Renal cortical epithelial cell (primary cell): ENCODE measurements at regions not wholly inside any gene's neighbourhood (a gene's known extent, or its start where the extent isn't known, plus 50 kb on each side); places are given as distances from the start of the nearest gene placed in this dataset.
"Not testable (repeated sequence)": the region's sequence is repeated elsewhere in the genome, so short reads cannot be mapped to it uniquely, and the experiment has no call there.

ENCODE experiments used
- DNase-seq: peaks from one replicate; pipeline ENCODE4 v3.0.0-alpha.2; 2011; ENCODE audit warnings: low read depth

- peak; percentile 37 for DNase-seq
Observed at GRCh38 chr9:86997156-86997555, 49.9 kb upstream of the GAS1 start.

- no peak for DNase-seq
Observed at GRCh38 chr9:86997951-86998350, 50.6 kb upstream of the GAS1 start.

- DNase-seq, result no peak
Observed at GRCh38 chr9:87002517-87002916, 55.2 kb upstream of the GAS1 start.

GRCh38 chr9:87004016-87004415 lies 56.7 kb upstream of the GAS1 start:
- no peak for DNase-seq

- no peak for DNase-seq
Observed at GRCh38 chr9:87006956-87007355, 59.6 kb upstream of the GAS1 start.

- no peak for DNase-seq
Observed at GRCh38 chr9:87007711-87008366, 60.5 kb upstream of the GAS1 start.

GRCh38 chr9:87008667-87009066 lies 61.4 kb upstream of the GAS1 start:
- DNase-seq, result no peak

GRCh38 chr9:87010626-87011025 lies 63.3 kb upstream of the GAS1 start:
- DNase-seq, result no peak

- no peak for DNase-seq
Observed at GRCh38 chr9:87011551-87011950, 64.2 kb upstream of the GAS1 start.

GRCh38 chr9:87013490-87013889 lies 66.2 kb upstream of the GAS1 start:
- no peak for DNase-seq

- DNase-seq, result no peak
Observed at GRCh38 chr9:87014436-87014835, 67.1 kb upstream of the GAS1 start.

GRCh38 chr9:87016681-87017080 lies 69.4 kb upstream of the GAS1 start:
- DNase-seq, result no peak

- DNase-seq, result no peak
Observed at GRCh38 chr9:87020169-87020950, 73.1 kb upstream of the GAS1 start.

GRCh38 chr9:87022178-87022577 lies 74.9 kb upstream of the GAS1 start:
- DNase-seq, result no peak

- no peak for DNase-seq
Observed at GRCh38 chr9:87026204-87026603, 78.9 kb upstream of the GAS1 start.

GRCh38 chr9:87028836-87029235 lies 81.5 kb upstream of the GAS1 start:
- not testable (repeated sequence) for DNase-seq

GRCh38 chr9:87029905-87030304 lies 82.6 kb upstream of the GAS1 start:
- DNase-seq, result no peak

- no peak for DNase-seq
Observed at GRCh38 chr9:87034841-87035240, 87.5 kb upstream of the GAS1 start.

GRCh38 chr9:87035879-87036278 lies 88.6 kb upstream of the GAS1 start:
- DNase-seq, result peak; percentile 85

GRCh38 chr9:87036506-87036905 lies 89.2 kb upstream of the GAS1 start:
- DNase-seq, result no peak

GRCh38 chr9:87039809-87040392 lies 92.6 kb upstream of the GAS1 start:
- peak; percentile 93 for DNase-seq

GRCh38 chr9:87040410-87041009 lies 93.2 kb upstream of the GAS1 start:
- DNase-seq, result peak; percentile 13
